ENCODE measurements at regions not wholly inside any gene's neighbourhood (a gene's known extent, or its start where the extent isn't known, plus 50 kb on each side); places are given as distances from the start of the nearest gene placed in this dataset.
A peak's percentile ranks its signal among the peaks of the same experiment; 100 is the strongest.

GRCh38 chr1:101698681-101699080 is 298.0 kb downstream of the OLFM3 start:
- no peak for DNase-seq (ENCODE audit: low spot score)

GRCh38 chr1:101704895-101705294 is 291.8 kb downstream of the OLFM3 start:
- DNase-seq (ENCODE audit: low spot score) = no peak

- no peak for DNase-seq (ENCODE audit: low spot score)
Observed at GRCh38 chr1:101706366-101706765, 290.4 kb downstream of the OLFM3 start.

- DNase-seq (ENCODE audit: low spot score) = no peak
Observed at GRCh38 chr1:101709721-101710120, 287.0 kb downstream of the OLFM3 start.

GRCh38 chr1:101713760-101714159 is 283.0 kb downstream of the OLFM3 start:
- DNase-seq (ENCODE audit: low spot score) = no peak

- no peak for DNase-seq (ENCODE audit: low spot score)
Observed at GRCh38 chr1:101723415-101723814, 273.3 kb downstream of the OLFM3 start.

GRCh38 chr1:101728029-101728428 is 268.7 kb downstream of the OLFM3 start:
- DNase-seq (ENCODE audit: low spot score) = no peak

GRCh38 chr1:101730559-101730958 is 266.2 kb downstream of the OLFM3 start:
- DNase-seq (ENCODE audit: low spot score) = no peak

- no peak for DNase-seq (ENCODE audit: low spot score)
Observed at GRCh38 chr1:101732261-101732660, 264.5 kb downstream of the OLFM3 start.

GRCh38 chr1:101733340-101733739 is 263.4 kb downstream of the OLFM3 start:
- no peak for DNase-seq (ENCODE audit: low spot score)

GRCh38 chr1:101738475-101738874 is 258.3 kb downstream of the OLFM3 start:
- DNase-seq (ENCODE audit: low spot score) = no peak

GRCh38 chr1:101739146-101739545 is 257.6 kb downstream of the OLFM3 start:
- DNase-seq (ENCODE audit: low spot score) = no peak

GRCh38 chr1:101739826-101740330 is 256.8 kb downstream of the OLFM3 start:
- no peak for DNase-seq (ENCODE audit: low spot score)

GRCh38 chr1:101741910-101742309 is 254.8 kb downstream of the OLFM3 start:
- no peak for DNase-seq (ENCODE audit: low spot score)

- no peak for DNase-seq (ENCODE audit: low spot score)
Observed at GRCh38 chr1:101742509-101742908, 254.2 kb downstream of the OLFM3 start.

- peak; percentile 15 for DNase-seq (ENCODE audit: low spot score)
Observed at GRCh38 chr1:101745551-101746270, 251.0 kb downstream of the OLFM3 start.

GRCh38 chr1:101748077-101748476 is 248.6 kb downstream of the OLFM3 start:
- DNase-seq (ENCODE audit: low spot score) = no peak

Data from Ammon's horn (tissue), 1 donor.